ENCODE measurements at regions not wholly inside any gene's neighbourhood (a gene's known extent, or its start where the extent isn't known, plus 50 kb on each side); places are given as distances from the start of the nearest gene placed in this dataset.

- TF ChIP-seq FOXK2 (IDR thresholded peaks at IDR 0.05) = no peak
- no peak for TF ChIP-seq ARNT (IDR thresholded peaks at IDR 0.05)
- TF ChIP-seq BHLHE40 (IDR thresholded peaks at IDR 0.05; ENCODE audit: borderline replicate concordance) = no peak
- TF ChIP-seq SUZ12 (IDR thresholded peaks at IDR 0.05) = no peak
- TF ChIP-seq, protein P1, sequence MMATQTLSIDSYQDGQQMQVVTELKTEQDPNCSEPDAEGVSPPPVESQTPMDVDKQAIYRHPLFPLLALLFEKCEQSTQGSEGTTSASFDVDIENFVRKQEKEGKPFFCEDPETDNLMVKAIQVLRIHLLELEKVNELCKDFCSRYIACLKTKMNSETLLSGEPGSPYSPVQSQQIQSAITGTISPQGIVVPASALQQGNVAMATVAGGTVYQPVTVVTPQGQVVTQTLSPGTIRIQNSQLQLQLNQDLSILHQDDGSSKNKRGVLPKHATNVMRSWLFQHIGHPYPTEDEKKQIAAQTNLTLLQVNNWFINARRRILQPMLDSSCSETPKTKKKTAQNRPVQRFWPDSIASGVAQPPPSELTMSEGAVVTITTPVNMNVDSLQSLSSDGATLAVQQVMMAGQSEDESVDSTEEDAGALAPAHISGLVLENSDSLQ (IDR thresholded peaks at IDR 0.05) = no peak
- no peak for TF ChIP-seq SP1 (IDR thresholded peaks at IDR 0.05)
- TF ChIP-seq NFRKB (IDR thresholded peaks at IDR 0.05) = no peak
- no peak for TF ChIP-seq ZNF384 (IDR thresholded peaks at IDR 0.05)
- TF ChIP-seq FOXA1 (IDR thresholded peaks at IDR 0.05) = no peak
- no peak for TF ChIP-seq ELF4 (IDR thresholded peaks at IDR 0.05)
- no peak for TF ChIP-seq CTBP1 (IDR thresholded peaks at IDR 0.05; ENCODE audit: borderline replicate concordance)
- TF ChIP-seq FOXM1 (IDR thresholded peaks at IDR 0.05; ENCODE audit: borderline replicate concordance) = no peak
- no peak for TF ChIP-seq HDGF (IDR thresholded peaks at IDR 0.05; ENCODE audit: borderline replicate concordance)
- no peak for TF ChIP-seq TARDBP (IDR thresholded peaks at IDR 0.05)
Measured at GRCh38 chr2:16002144-16002543, 61.8 kb downstream of the MYCN start.
